ENCODE measurements at regions not wholly inside any gene's neighbourhood (a gene's known extent, or its start where the extent isn't known, plus 50 kb on each side); places are given as distances from the start of the nearest gene placed in this dataset.

GRCh38 chr16:6363396-6363795 lies 969.2 kb upstream of the RBFOX1 start:
- Histone ChIP-seq H3K27me3 (no peaks in the 10 kb centered on the region), H3K4me1 (no peaks in the 10 kb centered on the region), H3K9me3 (no peaks in the 10 kb centered on the region), H3K4me3 (no peak overlapping the region), H3K36me3 (replicated peaks in 1 of 2; ENCODE audit: insufficient read depth in 1 of 2, low read depth in 2 of 2) (no peaks in the 10 kb centered on the region), H3K27ac (no peak overlapping the region)
- ATAC-seq, result no peak
- no peak for TF ChIP-seq POLR2A (IDR thresholded peaks at IDR 0.05)
- no peak for TF ChIP-seq CTCF (IDR thresholded peaks at IDR 0.05)
- WGBS, 2 donors, result 68 to 71% methylated on average over 11 of the region's 11 CpGs
- no peak for DNase-seq
- intact Hi-C loops (cut with DNase I), result no loop called here

- Histone ChIP-seq H3K36me3 (replicated peaks in 1 of 2; ENCODE audit: insufficient read depth in 1 of 2, low read depth in 2 of 2) (no peaks in the 10 kb centered on the region), H3K4me3 (no peak overlapping the region), H3K27me3 (no peaks in the 10 kb centered on the region), H3K4me1 (no peaks in the 10 kb centered on the region), H3K27ac (no peak overlapping the region), H3K9me3 (no peaks in the 10 kb centered on the region)
- ATAC-seq (no peak), DNase-seq (no peak)
- intact Hi-C loops (cut with DNase I), result no loop called here
- 46 to 58% methylated on average over 5 of the region's 5 CpGs for WGBS, 2 donors
- TF ChIP-seq CTCF (IDR thresholded peaks at IDR 0.05), result no peak
- TF ChIP-seq POLR2A (IDR thresholded peaks at IDR 0.05), result no peak
Observed at GRCh38 chr16:6362321-6362720, 970.3 kb upstream of the RBFOX1 start.

GRCh38 chr16:6360641-6361040 lies 972.0 kb upstream of the RBFOX1 start:
- no peaks in the 10 kb centered on the region for H3K27me3 ChIP-seq
- no peak overlapping the region for H3K4me3 ChIP-seq
- H3K4me1 ChIP-seq, result no peaks in the 10 kb centered on the region
- no peak overlapping the region for H3K27ac ChIP-seq
- WGBS, 2 donors, result 71 to 82% methylated on average over 7 of the region's 7 CpGs
- intact Hi-C loops (cut with DNase I), result no loop called here
- H3K9me3 ChIP-seq, result no peaks in the 10 kb centered on the region
- H3K36me3 ChIP-seq (replicated peaks in 1 of 2; ENCODE audit: insufficient read depth in 1 of 2, low read depth in 2 of 2), result no peaks in the 10 kb centered on the region
- DNase-seq, result no peak
- ATAC-seq, result no peak
- TF ChIP-seq CTCF (IDR thresholded peaks at IDR 0.05) (no peak), POLR2A (IDR thresholded peaks at IDR 0.05) (no peak)

- TF ChIP-seq POLR2A (IDR thresholded peaks at IDR 0.05), result no peak
- no peak for TF ChIP-seq CTCF (IDR thresholded peaks at IDR 0.05)
- no peak for ATAC-seq
Observed at GRCh38 chr16:6356911-6357310, 975.7 kb upstream of the RBFOX1 start.

GRCh38 chr16:6349725-6350124 lies 982.9 kb upstream of the RBFOX1 start:
- no peak for TF ChIP-seq POLR2A (IDR thresholded peaks at IDR 0.05)
- TF ChIP-seq CTCF (IDR thresholded peaks at IDR 0.05), result no peak
- no peak for ATAC-seq

More at GRCh38 chr16:6356911-6357310, 975.7 kb upstream of the RBFOX1 start:
- intact Hi-C loops (cut with DNase I), result no loop called here
- WGBS, 2 donors, result 21 to 27% methylated on average over 7 of the region's 7 CpGs
- Histone ChIP-seq H3K36me3 (replicated peaks in 1 of 2; ENCODE audit: insufficient read depth in 1 of 2, low read depth in 2 of 2) (no peaks in the 10 kb centered on the region), H3K4me3 (no peak overlapping the region), H3K4me1 (no peaks in the 10 kb centered on the region), H3K27ac (no peak overlapping the region), H3K27me3 (no peaks in the 10 kb centered on the region), H3K9me3 (no peaks in the 10 kb centered on the region)
- no peak for DNase-seq

More at GRCh38 chr16:6349725-6350124, 982.9 kb upstream of the RBFOX1 start:
- DNase-seq, result no peak
- no peak overlapping the region for H3K4me3 ChIP-seq
- no peaks in the 10 kb centered on the region for H3K27me3 ChIP-seq
- no peaks in the 10 kb centered on the region for H3K9me3 ChIP-seq
- H3K36me3 ChIP-seq (replicated peaks in 1 of 2; ENCODE audit: insufficient read depth in 1 of 2, low read depth in 2 of 2), result no peaks in the 10 kb centered on the region
- intact Hi-C loops (cut with DNase I), result no loop called here
- no peaks in the 10 kb centered on the region for H3K4me1 ChIP-seq
- no peak overlapping the region for H3K27ac ChIP-seq
- WGBS, 2 donors, result 49 to 53% methylated on average over 4 of the region's 4 CpGs
